HG02763 (cell line): ENCODE measurements at regions not wholly inside any gene's neighbourhood (a gene's known extent, or its start where the extent isn't known, plus 50 kb on each side); places are given as distances from the start of the nearest gene placed in this dataset.

ENCODE experiments used
- ATAC-seq: cut with Tn5 transposase; IDR thresholded peaks from one replicate; pipeline ENCODE4 v1.9.1; 2021; ENCODE audit warnings: mild to moderate bottlenecking, moderate library complexity; ENCODE audit not compliant: unreplicated experiment

- ATAC-seq: no peak
Measured at GRCh38 chr18:27763936-27764335, 413.0 kb downstream of the CDH2 start.

- no peak for ATAC-seq
Measured at GRCh38 chr18:27763341-27763740, 413.6 kb downstream of the CDH2 start.

DNA sequence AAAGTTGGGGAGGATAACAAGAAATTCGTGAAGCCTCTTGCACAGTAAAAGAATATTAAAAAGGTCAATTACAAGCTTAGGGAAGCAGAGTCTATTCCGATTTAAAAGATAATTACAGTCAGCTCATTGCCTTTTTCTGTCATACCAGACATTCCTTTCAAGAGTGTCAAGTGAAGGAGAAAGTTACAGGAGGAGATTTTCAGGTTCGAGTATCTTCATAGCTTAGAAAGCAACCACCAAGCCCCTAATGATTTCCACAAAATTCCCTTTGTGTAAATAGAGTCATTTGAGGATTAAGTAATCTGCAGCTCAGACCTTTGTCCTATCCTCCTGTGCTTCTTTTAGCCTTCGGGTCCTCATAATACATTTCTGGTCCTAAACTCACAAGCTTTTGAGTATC lies 414.9 kb downstream of the CDH2 start:
- ATAC-seq: no peak

DNA sequence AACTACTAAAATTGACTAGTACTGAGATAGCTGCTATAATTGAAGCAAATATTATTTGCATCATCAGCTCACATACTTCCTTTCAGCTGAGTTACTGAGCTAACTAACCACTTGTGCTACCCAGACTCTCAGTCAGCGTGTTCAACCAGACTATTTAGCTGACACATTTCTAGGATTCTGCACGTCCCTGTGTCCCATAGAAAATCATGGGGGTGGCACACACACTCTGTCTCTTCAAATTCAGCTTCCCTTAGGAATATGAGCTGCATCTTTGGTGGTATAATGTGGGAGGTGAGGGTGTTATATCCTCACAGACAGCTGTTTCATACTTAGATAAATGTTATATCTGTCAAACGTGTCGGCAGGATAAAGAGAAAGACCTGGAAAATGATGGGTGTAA lies 424.0 kb downstream of the CDH2 start:
- no peak for ATAC-seq

- ATAC-seq: no peak
Measured at GRCh38 chr18:27750923-27751322, 426.0 kb downstream of the CDH2 start.

- ATAC-seq: no peak
Measured at GRCh38 chr18:27750014-27750413, 426.9 kb downstream of the CDH2 start.

GRCh38 chr18:27749194-27749593 lies 427.7 kb downstream of the CDH2 start:
- no peak for ATAC-seq

GRCh38 chr18:27746241-27746640 lies 430.7 kb downstream of the CDH2 start:
- no peak for ATAC-seq

DNA sequence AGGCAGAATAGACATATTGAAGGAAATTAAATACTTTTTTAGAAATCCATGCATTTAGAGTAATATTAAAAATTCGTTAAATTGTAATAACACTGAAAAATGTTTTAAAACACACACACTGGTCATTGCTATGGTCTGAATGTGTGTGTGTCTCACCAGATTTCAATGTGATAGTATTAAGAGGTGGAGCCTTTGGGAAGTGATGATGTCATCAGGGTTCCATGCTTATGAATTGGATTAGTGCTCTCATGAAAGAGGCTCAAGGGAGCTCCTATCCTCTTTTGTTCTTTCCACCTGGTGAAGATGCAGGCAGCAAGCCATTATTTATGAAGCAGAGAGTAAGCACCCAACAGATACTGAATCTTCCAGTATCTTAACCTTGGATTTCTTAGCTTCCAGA lies 441.8 kb downstream of the CDH2 start:
- no peak for ATAC-seq

- no peak for ATAC-seq
Measured at GRCh38 chr18:27731211-27731610, 445.7 kb downstream of the CDH2 start.

DNA sequence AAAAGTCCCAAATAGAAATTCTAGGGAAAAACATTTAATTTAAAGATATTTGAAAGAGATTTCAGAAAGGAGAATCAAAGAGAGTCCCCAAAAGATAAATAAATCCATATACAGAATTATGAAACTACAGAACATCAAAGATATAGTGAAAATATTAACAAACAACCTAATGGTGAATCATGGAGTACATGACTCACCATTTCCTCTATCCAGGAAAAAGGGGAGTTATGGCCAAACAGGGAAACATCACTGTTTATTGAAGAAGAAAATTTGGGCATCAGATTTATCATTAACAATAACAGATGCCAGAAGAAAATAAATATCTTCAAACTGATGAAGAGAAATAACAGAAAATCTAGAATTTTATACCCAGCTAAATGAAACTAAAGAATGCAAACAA lies 448.3 kb downstream of the CDH2 start:
- ATAC-seq: no peak

DNA sequence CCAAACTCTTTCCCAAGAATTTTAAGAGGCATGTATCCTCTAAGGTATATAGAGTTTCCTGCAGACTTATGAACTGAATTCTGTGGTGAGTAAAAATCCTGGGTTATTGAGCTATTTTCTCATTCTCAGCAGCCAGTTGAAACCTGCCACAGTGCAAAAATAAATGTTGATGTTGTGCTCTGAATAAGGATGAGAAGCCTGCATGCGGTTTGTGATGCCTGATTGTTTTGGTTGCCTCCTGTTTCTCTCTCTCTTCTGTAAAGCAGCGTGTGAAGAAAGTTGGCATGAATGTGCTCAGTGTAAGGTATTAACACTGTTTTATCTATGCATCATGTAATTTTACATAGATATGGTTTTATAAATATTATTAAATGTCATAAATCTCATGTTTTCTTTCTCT lies 452.6 kb downstream of the CDH2 start:
- no peak for ATAC-seq

- ATAC-seq: no peak
Measured at GRCh38 chr18:27723168-27723567, 453.8 kb downstream of the CDH2 start.

DNA sequence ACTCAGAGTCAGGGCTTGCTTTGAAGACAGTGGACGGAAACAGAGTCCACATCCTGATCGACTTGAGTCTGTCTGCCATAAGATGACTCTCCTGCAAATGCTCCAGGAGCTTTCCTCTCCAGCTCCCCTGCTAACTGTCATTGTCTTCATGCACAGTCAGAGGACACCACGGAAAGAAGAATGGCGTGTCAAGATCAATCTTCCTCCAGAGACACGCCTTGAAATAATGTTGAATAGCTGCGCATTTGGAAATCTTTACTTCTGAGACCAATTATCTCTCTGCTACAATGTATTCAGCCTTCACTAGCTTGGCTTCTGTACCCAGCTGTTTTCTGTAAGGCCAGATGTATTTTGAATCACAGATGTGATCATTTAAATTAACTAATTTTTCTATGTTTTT lies 457.2 kb downstream of the CDH2 start:
- no peak for ATAC-seq

GRCh38 chr18:27717816-27718215 lies 459.1 kb downstream of the CDH2 start:
- no peak for ATAC-seq

GRCh38 chr18:27717250-27717649 lies 459.7 kb downstream of the CDH2 start:
- ATAC-seq: no peak

GRCh38 chr18:27715751-27716150 lies 461.2 kb downstream of the CDH2 start:
- ATAC-seq: no peak

GRCh38 chr18:27713738-27714095 lies 463.2 kb downstream of the CDH2 start:
- ATAC-seq: no peak

- no peak for ATAC-seq
Measured at GRCh38 chr18:27713037-27713737, 463.7 kb downstream of the CDH2 start.

DNA sequence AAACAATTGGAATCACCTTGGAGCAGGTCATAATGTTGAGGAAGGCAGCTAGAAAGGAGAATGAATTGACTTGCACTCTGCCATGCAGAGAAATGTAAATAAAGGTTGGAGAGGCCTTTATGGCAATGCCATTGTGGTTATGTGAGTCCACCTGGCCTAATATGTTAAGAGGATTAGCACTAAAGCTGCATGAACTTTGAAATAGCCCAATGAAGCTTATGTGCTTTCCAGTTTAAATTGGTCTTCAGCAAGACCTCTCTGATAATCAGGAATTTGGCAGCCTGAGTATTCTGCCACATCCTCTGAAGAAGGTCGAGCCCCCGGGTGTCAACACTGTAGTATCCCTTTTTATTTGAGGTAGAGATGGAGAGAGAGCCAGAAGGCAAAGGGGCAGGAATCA lies 464.9 kb downstream of the CDH2 start:
- no peak for ATAC-seq

DNA sequence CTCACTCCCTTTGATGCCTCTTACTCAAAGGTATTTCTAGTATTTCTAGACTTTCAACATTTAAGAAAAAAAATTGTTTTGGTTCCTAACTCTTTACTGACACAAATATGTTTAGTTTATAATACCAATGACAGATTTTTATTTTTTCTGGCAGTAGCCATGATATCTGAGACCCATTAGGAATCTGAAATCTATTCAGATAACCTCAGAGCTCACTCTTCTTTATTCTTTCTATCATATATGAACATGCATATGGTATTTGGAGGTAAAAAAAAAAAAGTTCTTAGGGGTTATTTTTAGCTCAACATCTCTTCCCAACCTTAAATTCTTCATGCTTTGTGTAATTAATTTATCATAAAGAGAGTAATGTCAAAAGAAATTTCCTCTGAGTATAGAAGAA lies 465.5 kb downstream of the CDH2 start:
- ATAC-seq: no peak

- no peak for ATAC-seq
Measured at GRCh38 chr18:27709344-27709743, 467.6 kb downstream of the CDH2 start.

DNA sequence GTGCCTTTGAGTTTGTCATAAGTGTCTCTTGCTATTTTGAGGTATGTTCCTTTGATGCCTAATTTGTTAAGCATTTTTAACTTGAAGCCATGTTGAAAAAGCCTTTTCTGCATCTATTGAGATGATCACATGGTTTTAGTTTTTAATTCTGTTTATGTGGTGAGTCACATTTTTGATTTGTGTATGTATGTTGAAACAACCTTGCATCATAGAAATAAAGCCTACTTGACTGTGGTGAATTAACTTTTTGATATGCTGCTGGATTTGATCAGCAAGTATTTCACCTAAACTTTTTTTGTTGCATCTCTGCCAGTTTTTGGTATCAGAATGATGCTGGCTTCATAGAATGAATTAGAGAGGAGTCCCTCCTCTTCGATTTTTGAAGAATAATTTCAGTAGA lies 469.7 kb downstream of the CDH2 start:
- ATAC-seq: no peak
